NCI-H226 (cell line): ENCODE measurements at regions not wholly inside any gene's neighbourhood (a gene's known extent, or its start where the extent isn't known, plus 50 kb on each side); places are given as distances from the start of the nearest gene placed in this dataset.

Experiments used
- DNase-seq: peaks from one replicate; pipeline ENCODE4 v3.0.0-alpha.2; 2015

DNA sequence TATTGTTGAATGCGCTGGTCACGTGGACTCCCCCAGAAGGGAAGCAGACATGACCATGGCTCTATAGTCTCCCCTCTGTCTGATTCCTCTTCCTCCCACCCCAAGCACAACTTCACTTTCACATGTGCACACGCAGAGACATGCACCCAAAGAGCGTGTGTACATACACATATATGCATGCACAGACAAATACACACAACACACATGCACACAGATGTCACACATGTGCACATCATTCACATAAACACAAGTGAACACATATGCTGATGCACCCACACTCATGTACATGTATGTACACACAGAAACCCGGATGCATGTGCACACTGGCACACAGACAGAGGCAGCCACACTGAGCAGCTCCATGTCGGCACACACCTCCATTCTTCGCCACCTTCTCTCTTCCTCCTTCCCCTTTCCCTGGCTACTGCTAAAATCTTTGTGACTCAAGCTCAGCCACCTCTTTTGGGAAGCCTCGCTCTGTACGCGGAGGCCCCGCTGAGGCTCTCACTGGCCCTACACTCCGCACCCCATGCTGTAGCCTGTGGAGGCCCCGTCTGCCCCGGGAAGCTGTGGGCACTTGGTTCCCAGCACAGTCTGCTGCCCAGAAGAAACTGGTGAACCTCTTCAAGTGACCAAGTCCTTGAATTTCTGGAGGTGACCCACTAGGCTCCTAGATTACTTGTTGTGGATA is 101.6 kb upstream of the TEX51 start:
- no peak for DNase-seq

- no peak for DNase-seq
Observed at GRCh38 chr2:126797622-126798275, 100.9 kb upstream of the TEX51 start.

GRCh38 chr2:126798276-126799140 is 100.2 kb upstream of the TEX51 start:
- DNase-seq, result no peak

GRCh38 chr2:126799301-126799700 is 99.4 kb upstream of the TEX51 start:
- no peak for DNase-seq

DNA sequence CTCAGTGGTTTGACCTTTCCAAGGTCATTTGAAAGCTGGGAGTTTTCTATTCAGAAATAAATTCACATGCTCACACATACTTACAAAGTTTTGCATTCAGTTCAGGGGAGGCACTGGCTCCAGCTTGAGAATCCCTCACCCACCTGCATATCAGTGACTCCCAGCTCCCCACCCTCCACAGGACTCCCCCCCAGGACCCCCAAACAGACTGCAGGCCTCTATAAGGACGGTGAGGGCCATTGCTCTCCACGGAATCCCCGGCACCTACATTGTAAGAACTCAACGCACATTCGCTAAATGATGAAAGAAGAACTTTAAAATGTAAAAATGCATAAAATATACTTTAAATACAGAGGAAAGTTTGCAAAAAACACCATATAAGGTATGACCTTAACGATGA is 97.2 kb upstream of the TEX51 start:
- no peak for DNase-seq

DNA sequence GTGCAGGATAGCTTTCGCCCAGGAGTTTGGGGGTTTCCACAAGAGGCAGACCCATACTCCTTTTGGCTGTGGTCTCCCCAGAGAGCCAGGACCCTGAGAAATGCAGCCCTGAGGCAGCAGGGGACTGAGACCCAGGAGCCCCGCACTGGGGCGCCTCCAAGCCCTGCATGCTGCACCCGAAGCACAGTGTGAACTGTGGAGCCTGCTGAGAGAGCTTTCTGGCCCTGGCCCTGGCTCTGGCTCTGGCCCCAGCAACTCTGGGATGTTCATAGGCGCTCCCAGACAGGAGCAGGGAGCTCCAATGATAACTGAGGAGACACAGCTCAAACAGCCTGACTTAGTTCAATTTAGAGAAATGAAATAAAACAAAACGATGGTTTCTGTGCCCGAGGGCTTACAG is 96.4 kb upstream of the TEX51 start:
- no peak for DNase-seq

- no peak for DNase-seq
Observed at GRCh38 chr2:126802774-126803433, 95.8 kb upstream of the TEX51 start.

DNA sequence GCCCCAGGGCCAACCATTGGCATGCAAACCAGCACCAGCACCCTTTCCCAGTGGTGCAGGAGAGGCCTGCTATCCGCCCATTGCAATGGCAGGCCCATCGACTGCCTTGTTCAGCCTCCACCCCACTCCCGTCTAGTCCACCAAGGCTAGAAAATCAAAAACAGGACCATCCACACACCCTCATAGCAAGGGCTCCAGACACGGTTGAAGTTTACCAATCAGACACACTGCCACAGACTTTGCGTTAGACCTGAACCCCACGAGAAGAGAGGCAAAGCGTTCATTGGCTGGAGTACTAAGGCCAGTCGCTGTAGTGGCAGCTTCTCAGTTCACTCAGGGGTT is 95.3 kb upstream of the TEX51 start:
- no peak for DNase-seq

GRCh38 chr2:126804347-126804746 is 94.3 kb upstream of the TEX51 start:
- no peak for DNase-seq

DNA sequence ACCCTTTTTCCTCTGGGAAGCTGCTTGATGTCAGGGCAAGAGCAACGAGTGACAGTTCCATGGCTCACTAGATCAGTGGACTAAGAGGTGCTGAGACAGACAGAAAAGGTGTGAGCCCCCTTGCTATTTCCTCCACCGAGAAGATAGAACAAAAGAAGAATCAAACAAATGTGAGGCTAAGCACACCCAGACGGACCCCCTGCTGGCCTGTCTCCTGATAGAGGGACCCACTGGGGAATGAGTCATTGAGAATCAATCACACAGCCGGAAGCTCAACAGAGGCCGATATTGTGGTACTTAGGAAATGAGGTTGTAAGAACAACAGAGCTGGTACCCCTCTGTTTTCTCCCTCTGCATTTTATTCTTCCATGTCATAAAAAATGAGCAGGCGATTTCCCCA is 89.8 kb upstream of the TEX51 start:
- DNase-seq, result no peak

DNA sequence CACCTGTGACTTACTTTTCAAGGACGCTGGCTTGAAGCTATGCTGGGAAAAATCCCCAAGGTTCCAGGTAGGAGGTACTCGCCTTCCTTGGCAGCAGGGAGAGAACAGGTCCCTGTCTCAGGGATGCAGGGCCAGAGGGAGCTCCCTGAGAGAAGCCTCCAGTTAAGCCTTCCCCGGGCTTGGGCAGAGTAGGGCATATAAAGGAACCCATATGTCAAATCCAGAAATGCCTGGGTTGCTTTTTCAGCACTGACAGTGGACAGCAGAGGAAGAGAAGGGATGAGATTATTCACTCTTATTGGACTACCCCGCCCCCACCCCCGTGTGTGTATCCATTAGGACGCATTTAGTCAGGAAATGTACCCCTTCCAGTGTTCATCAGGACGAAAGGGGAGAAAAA is 89.3 kb upstream of the TEX51 start:
- no peak for DNase-seq

GRCh38 chr2:126810001-126810400 is 88.7 kb upstream of the TEX51 start:
- DNase-seq, result no peak

DNA sequence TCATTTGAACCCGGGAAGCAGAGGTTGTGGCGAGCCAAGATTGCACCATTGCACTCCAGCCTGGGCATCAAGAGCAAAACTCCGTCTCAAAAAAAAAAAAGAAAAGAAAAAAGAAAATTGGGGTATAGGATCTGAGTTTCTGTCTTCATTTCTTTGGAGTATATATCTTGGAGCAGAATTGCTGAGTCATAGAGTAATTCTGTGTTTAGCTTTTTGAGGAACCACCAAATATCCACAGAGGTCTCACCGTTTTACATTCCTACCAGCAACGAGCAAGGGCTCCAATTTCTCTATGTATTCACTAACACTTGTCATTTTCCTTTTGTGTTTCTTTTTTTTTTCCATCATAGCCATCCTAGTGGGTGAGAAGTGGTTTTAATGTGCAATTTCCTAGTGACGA is 87.6 kb upstream of the TEX51 start:
- DNase-seq, result no peak

- DNase-seq, result no peak
Observed at GRCh38 chr2:126817172-126817571, 81.5 kb upstream of the TEX51 start.

GRCh38 chr2:126822115-126822514 is 76.6 kb upstream of the TEX51 start:
- no peak for DNase-seq

- no peak for DNase-seq
Observed at GRCh38 chr2:126822921-126823320, 75.8 kb upstream of the TEX51 start.

DNA sequence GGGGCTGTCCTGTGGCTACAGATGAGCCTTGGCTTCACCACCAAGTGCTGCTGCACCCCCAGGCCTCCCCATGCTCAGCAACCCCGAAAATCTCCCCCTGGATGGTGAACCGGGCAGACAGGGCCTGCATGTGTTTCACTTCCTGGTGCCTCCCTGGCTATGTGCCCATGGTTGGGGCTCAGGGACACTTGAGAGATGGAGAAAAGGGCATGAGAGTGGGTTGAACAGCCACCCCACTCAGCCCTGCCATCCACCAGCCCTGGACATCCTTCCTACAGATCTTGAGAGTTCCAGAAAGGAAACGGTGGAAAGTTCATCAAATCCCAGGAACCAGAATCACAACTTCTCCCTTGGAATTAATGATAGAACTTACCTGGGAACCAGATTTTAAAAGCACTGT is 74.7 kb upstream of the TEX51 start:
- DNase-seq, result no peak

GRCh38 chr2:126824663-126825062 is 74.0 kb upstream of the TEX51 start:
- no peak for DNase-seq

GRCh38 chr2:126825316-126825715 is 73.4 kb upstream of the TEX51 start:
- DNase-seq, result no peak

- no peak for DNase-seq
Observed at GRCh38 chr2:126826491-126826890, 72.2 kb upstream of the TEX51 start.

DNA sequence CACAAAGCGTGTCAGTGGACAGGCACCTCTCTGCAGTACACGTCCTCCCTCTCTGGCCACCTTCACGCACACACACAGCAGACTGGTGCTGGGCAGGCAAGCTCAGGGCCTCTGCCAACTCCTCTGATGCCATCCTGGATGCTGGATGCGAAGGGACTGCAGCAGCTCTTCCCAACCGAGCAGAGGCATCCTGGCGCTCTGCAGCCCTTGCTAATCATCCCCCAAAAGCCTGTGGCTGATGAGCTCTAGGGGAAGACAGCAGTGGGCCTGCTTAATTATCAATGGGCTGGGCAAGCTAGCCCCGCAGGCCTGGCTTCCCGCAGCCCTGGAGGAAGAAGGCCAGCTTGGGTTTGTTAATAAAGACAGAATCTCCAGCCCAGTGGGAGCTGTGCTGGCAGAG is 71.3 kb upstream of the TEX51 start:
- no peak for DNase-seq

DNA sequence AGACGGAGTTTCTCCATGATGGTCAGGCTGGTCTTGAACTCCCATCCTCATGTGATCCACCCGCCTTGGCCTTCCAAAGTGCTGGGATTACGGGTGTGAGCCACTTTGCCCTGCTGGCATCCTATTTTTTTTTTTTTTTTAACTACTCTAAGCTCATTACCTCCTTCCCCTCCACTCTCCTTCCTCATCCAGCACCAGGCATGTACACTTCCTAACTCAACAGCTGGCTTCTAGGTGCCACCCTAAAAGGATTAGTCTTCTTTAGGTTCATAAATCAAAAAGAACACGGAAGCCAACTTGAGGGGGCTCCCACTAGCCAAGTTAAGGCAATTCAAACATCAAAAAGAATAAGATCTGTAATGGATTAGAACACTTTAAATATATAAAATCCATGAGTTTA is 70.6 kb upstream of the TEX51 start:
- DNase-seq, result no peak

- no peak for DNase-seq
Observed at GRCh38 chr2:126828491-126828890, 70.2 kb upstream of the TEX51 start.
